WERI-Rb-1 (cell line): ENCODE measurements at regions not wholly inside any gene's neighbourhood (a gene's known extent, or its start where the extent isn't known, plus 50 kb on each side); places are given as distances from the start of the nearest gene placed in this dataset.
A peak's percentile ranks its signal among the peaks of the same experiment; 100 is the strongest.

Source experiments
- DNase-seq: peaks from one replicate; pipeline ENCODE4 v3.0.0-alpha.2; 2020
- H3K27ac ChIP-seq: fragments of 250-450 bp; sonication (Bioruptor Pico); 2 replicates; pipeline ENCODE4 v1.5.1; 2020; ENCODE audit warnings: mild to moderate bottlenecking, moderate library complexity
- H3K27me3 ChIP-seq: fragments of 250-450 bp; sonication (Bioruptor Pico); 2 replicates; pipeline ENCODE4 v1.5.1; 2021; ENCODE audit warnings: mild to moderate bottlenecking, low read depth, moderate library complexity; ENCODE audit not compliant: insufficient read depth, severe bottlenecking
- H3K36me3 ChIP-seq: fragments of 250-450 bp; sonication (Bioruptor Pico); 2 replicates; pipeline ENCODE4 v1.5.1; 2020; ENCODE audit warnings: mild to moderate bottlenecking, moderate library complexity
- H3K4me3 ChIP-seq: 2 replicates; pipeline ENCODE4 v1.5.1; 2011; ENCODE audit warnings: low read depth, mild to moderate bottlenecking, control low read depth, low read length
- H3K9me3 ChIP-seq: fragments of 250-450 bp; sonication (Bioruptor Pico); 2 replicates; pipeline ENCODE4 v1.5.1; 2021; ENCODE audit warnings: mild to moderate bottlenecking, moderate library complexity; ENCODE audit not compliant: severe bottlenecking
- CTCF ChIP-seq: IDR thresholded peaks from 2 replicates; pipeline ENCODE4 v1.5.1; 2011; ENCODE audit warnings: low read depth, mild to moderate bottlenecking, control low read depth, inconsistent platforms, low read length

- Histone ChIP-seq H3K9me3 (peaks cover 2% of the 10 kb centered on the region), H3K36me3 (no peaks in the 10 kb centered on the region), H3K4me3 (no peak overlapping the region), H3K27me3 (peaks cover 48% of the 10 kb centered on the region), H3K27ac (no peak overlapping the region)
- TF ChIP-seq CTCF: no peak
- DNase-seq: no peak
These were observed 53.3 kb downstream of the C7orf25 start for GRCh38 chr7:42858570-42858969.

GRCh38 chr7:42856605-42856987 is 55.3 kb downstream of the C7orf25 start:
- Histone ChIP-seq H3K27me3 (peaks cover 46% of the 10 kb centered on the region), H3K4me3 (peak overlapping the region; percentile 44), H3K36me3 (no peaks in the 10 kb centered on the region), H3K27ac (no peak overlapping the region), H3K9me3 (no peaks in the 10 kb centered on the region)
- no peak for TF ChIP-seq CTCF
- peak; percentile 7 for DNase-seq

- DNase-seq: no peak
- Histone ChIP-seq H3K4me3 (no peak overlapping the region), H3K9me3 (no peaks in the 10 kb centered on the region), H3K27me3 (peaks cover 54% of the 10 kb centered on the region), H3K27ac (no peak overlapping the region), H3K36me3 (no peaks in the 10 kb centered on the region)
- TF ChIP-seq CTCF: no peak
These were observed 57.2 kb downstream of the C7orf25 start for GRCh38 chr7:42854571-42855118.

- Histone ChIP-seq H3K27me3 (peaks cover 57% of the 10 kb centered on the region), H3K27ac (no peak overlapping the region), H3K9me3 (no peaks in the 10 kb centered on the region), H3K36me3 (no peaks in the 10 kb centered on the region), H3K4me3 (no peak overlapping the region)
- TF ChIP-seq CTCF: no peak
- no peak for DNase-seq
These were observed 59.3 kb downstream of the C7orf25 start for GRCh38 chr7:42852531-42852930.

- DNase-seq: peak; percentile 57
- Histone ChIP-seq H3K27ac (no peak overlapping the region), H3K27me3 (peaks cover 76% of the 10 kb centered on the region), H3K36me3 (no peaks in the 10 kb centered on the region), H3K9me3 (no peaks in the 10 kb centered on the region), H3K4me3 (no peak overlapping the region)
- peak; percentile 71 for TF ChIP-seq CTCF
These were observed 68.6 kb downstream of the C7orf25 start for GRCh38 chr7:42843205-42843800.

- DNase-seq: no peak
- TF ChIP-seq CTCF: no peak
- no peaks in the 10 kb centered on the region for H3K36me3 ChIP-seq
- H3K9me3 ChIP-seq: no peaks in the 10 kb centered on the region
- H3K27me3 ChIP-seq: peaks cover 58% of the 10 kb centered on the region
- H3K4me3 ChIP-seq: no peak overlapping the region
- no peak overlapping the region for H3K27ac ChIP-seq
These were observed 77.2 kb downstream of the C7orf25 start for GRCh38 chr7:42834676-42835075.
